Mesodermal cell (in vitro differentiated cells): ENCODE measurements at regions not wholly inside any gene's neighbourhood (a gene's known extent, or its start where the extent isn't known, plus 50 kb on each side); places are given as distances from the start of the nearest gene placed in this dataset.

Source experiments
- H3K27ac ChIP-seq: 2 replicates; pipeline ENCODE4 v1.7.0; 2013; ENCODE audit warnings: mild to moderate bottlenecking, low read depth, low read length, moderate library complexity; ENCODE audit not compliant: severe bottlenecking
- H3K36me3 ChIP-seq: 2 replicates; pipeline ENCODE4 v1.7.1; 2013; ENCODE audit warnings: mild to moderate bottlenecking, low read length, moderate library complexity; ENCODE audit not compliant: control insufficient read depth, insufficient read depth
- H3K4me1 ChIP-seq: one replicate; pipeline ENCODE4 v1.7.1; 2013; ENCODE audit warnings: mild to moderate bottlenecking, low read length; ENCODE audit not compliant: insufficient read depth, control insufficient read depth, poor library complexity, severe bottlenecking
- H3K4me3 ChIP-seq: 2 replicates; pipeline ENCODE4 v1.7.0; 2013; ENCODE audit warnings: low read length, control low read depth, mild to moderate bottlenecking; ENCODE audit not compliant: insufficient read depth, poor library complexity, severe bottlenecking; ENCODE audit errors: extremely low read depth
- H3K9me3 ChIP-seq: 2 replicates; pipeline ENCODE4 v1.7.1; 2013; ENCODE audit warnings: mild to moderate bottlenecking, low read length, moderate library complexity; ENCODE audit not compliant: control insufficient read depth
- WGBS, 2 experiments: methylation state at CpG; one replicate each; pipeline ENCODE4 v1.1.5; 2013; ENCODE audit warnings: missing lambda C conversion rate in 2 of 2; ENCODE audit not compliant: insufficient coverage in 2 of 2; 5-methylcytosine and 5-hydroxymethylcytosine counted together

GRCh38 chr10:78457804-78458482 lies 424.3 kb downstream of the RPS24 start:
- Histone ChIP-seq H3K27ac (peak overlapping the region; percentile 58), H3K9me3 (no peaks in the 10 kb centered on the region), H3K4me1 (peaks cover 36% of the 10 kb centered on the region), H3K4me3 (no peak overlapping the region), H3K36me3 (no peaks in the 10 kb centered on the region)
- WGBS, 2 experiments, result 93 to 94% methylated on average over 5 to 7 of the region's 8 CpGs

- 93% methylated on average over 2 of the region's 3 CpGs; no CpG with 5 or more reads in 1 of the 2 experiments for WGBS, 2 experiments
- no peaks in the 10 kb centered on the region for H3K9me3 ChIP-seq
- no peak overlapping the region for H3K4me3 ChIP-seq
- no peaks in the 10 kb centered on the region for H3K36me3 ChIP-seq
- peak overlapping the region; percentile 18 for H3K27ac ChIP-seq
- peaks cover 36% of the 10 kb centered on the region for H3K4me1 ChIP-seq
Observed at GRCh38 chr10:78458983-78459638, 425.4 kb downstream of the RPS24 start.

- Histone ChIP-seq H3K4me1 (peaks cover 37% of the 10 kb centered on the region), H3K27ac (peak overlapping the region; percentile 18), H3K36me3 (no peaks in the 10 kb centered on the region), H3K4me3 (no peak overlapping the region), H3K9me3 (no peaks in the 10 kb centered on the region)
- no CpG with 5 or more reads among the region's 3 CpGs for WGBS, 2 experiments
Observed at GRCh38 chr10:78459639-78460037, 426.0 kb downstream of the RPS24 start.

GRCh38 chr10:78460204-78460603 lies 426.5 kb downstream of the RPS24 start:
- Histone ChIP-seq H3K9me3 (no peaks in the 10 kb centered on the region), H3K4me3 (no peak overlapping the region), H3K27ac (no peak overlapping the region), H3K36me3 (no peaks in the 10 kb centered on the region), H3K4me1 (peaks cover 39% of the 10 kb centered on the region)

- H3K4me1 ChIP-seq, result peaks cover 39% of the 10 kb centered on the region
- no peaks in the 10 kb centered on the region for H3K9me3 ChIP-seq
- H3K4me3 ChIP-seq, result no peak overlapping the region
- WGBS, 2 experiments, result 99 to 100% methylated on average over 4 of the region's 4 CpGs
- no peaks in the 10 kb centered on the region for H3K36me3 ChIP-seq
- H3K27ac ChIP-seq, result no peak overlapping the region
Observed at GRCh38 chr10:78461333-78461732, 427.7 kb downstream of the RPS24 start.

GRCh38 chr10:78462176-78462575 lies 428.5 kb downstream of the RPS24 start:
- 81 to 100% methylated on average over 2 to 4 of the region's 4 CpGs for WGBS, 2 experiments

GRCh38 chr10:78462726-78463228 lies 429.1 kb downstream of the RPS24 start:
- Histone ChIP-seq H3K36me3 (no peaks in the 10 kb centered on the region), H3K4me1 (peaks cover 29% of the 10 kb centered on the region), H3K27ac (no peak overlapping the region), H3K4me3 (no peak overlapping the region), H3K9me3 (no peaks in the 10 kb centered on the region)
- 69 to 74% methylated on average over 6 to 7 of the region's 7 CpGs for WGBS, 2 experiments

More at GRCh38 chr10:78462176-78462575, 428.5 kb downstream of the RPS24 start:
- Histone ChIP-seq H3K27ac (no peak overlapping the region), H3K4me1 (peaks cover 34% of the 10 kb centered on the region), H3K4me3 (no peak overlapping the region), H3K36me3 (no peaks in the 10 kb centered on the region), H3K9me3 (no peaks in the 10 kb centered on the region)

- peaks cover 19% of the 10 kb centered on the region for H3K4me1 ChIP-seq
- no peak overlapping the region for H3K4me3 ChIP-seq
- no peaks in the 10 kb centered on the region for H3K9me3 ChIP-seq
- H3K36me3 ChIP-seq, result no peaks in the 10 kb centered on the region
- 45 to 74% methylated on average over 1 to 2 of the region's 4 CpGs for WGBS, 2 experiments
- peak overlapping the region; percentile 45 for H3K27ac ChIP-seq
Observed at GRCh38 chr10:78464118-78464855, 430.6 kb downstream of the RPS24 start.

GRCh38 chr10:78464856-78465267 lies 431.2 kb downstream of the RPS24 start:
- H3K4me1 ChIP-seq, result peaks cover 13% of the 10 kb centered on the region
- H3K9me3 ChIP-seq, result peaks cover 2% of the 10 kb centered on the region
- H3K4me3 ChIP-seq, result no peak overlapping the region
- H3K36me3 ChIP-seq, result no peaks in the 10 kb centered on the region
- 65 to 84% methylated on average over 11 of the region's 13 CpGs for WGBS, 2 experiments
- H3K27ac ChIP-seq, result peak overlapping the region; percentile 45

GRCh38 chr10:78465431-78465830 lies 431.8 kb downstream of the RPS24 start:
- H3K9me3 ChIP-seq, result peaks cover 3% of the 10 kb centered on the region
- H3K4me1 ChIP-seq, result peaks cover 8% of the 10 kb centered on the region
- H3K36me3 ChIP-seq, result no peaks in the 10 kb centered on the region
- H3K4me3 ChIP-seq, result no peak overlapping the region
- WGBS, 2 experiments, result 20 to 60% methylated on average over 1 of the region's 2 CpGs
- no peak overlapping the region for H3K27ac ChIP-seq
